ENCODE measurements at regions not wholly inside any gene's neighbourhood (a gene's known extent, or its start where the extent isn't known, plus 50 kb on each side); places are given as distances from the start of the nearest gene placed in this dataset.
A peak's percentile ranks its signal among the peaks of the same experiment; 100 is the strongest.

DNA sequence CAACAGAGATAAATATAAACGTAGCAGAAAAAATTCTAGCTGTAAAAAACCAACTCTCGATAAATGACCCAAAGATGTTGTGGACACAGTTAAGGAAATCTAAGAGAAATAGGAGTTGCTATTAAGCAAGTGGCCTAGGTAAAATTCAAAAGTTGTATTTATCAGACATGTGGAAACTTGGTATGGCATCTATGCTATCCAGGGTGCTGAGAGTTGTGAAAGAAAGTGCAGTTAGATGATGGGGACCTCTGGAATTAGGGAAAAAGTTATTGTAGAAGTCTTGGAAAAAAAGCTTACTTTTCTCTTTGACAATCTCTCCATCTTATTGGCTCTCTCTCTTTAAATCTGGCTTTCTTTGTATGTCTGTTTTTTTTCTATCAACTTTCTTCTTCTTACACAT is 1090.9 kb downstream of the TBL1XR1 start:
- no peaks in the 10 kb centered on the region for H4K20me1 ChIP-seq (ENCODE audit: insufficient read depth, low read length)
- TF ChIP-seq NCOA2 (CRISPR knock-in tag; IDR thresholded peaks at IDR 0.05): no peak
- TF ChIP-seq, protein P1, sequence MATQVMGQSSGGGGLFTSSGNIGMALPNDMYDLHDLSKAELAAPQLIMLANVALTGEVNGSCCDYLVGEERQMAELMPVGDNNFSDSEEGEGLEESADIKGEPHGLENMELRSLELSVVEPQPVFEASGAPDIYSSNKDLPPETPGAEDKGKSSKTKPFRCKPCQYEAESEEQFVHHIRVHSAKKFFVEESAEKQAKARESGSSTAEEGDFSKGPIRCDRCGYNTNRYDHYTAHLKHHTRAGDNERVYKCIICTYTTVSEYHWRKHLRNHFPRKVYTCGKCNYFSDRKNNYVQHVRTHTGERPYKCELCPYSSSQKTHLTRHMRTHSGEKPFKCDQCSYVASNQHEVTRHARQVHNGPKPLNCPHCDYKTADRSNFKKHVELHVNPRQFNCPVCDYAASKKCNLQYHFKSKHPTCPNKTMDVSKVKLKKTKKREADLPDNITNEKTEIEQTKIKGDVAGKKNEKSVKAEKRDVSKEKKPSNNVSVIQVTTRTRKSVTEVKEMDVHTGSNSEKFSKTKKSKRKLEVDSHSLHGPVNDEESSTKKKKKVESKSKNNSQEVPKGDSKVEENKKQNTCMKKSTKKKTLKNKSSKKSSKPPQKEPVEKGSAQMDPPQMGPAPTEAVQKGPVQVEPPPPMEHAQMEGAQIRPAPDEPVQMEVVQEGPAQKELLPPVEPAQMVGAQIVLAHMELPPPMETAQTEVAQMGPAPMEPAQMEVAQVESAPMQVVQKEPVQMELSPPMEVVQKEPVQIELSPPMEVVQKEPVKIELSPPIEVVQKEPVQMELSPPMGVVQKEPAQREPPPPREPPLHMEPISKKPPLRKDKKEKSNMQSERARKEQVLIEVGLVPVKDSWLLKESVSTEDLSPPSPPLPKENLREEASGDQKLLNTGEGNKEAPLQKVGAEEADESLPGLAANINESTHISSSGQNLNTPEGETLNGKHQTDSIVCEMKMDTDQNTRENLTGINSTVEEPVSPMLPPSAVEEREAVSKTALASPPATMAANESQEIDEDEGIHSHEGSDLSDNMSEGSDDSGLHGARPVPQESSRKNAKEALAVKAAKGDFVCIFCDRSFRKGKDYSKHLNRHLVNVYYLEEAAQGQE (IDR thresholded peaks at IDR 0.05; ENCODE audit: borderline replicate concordance in 1 of 2, low read depth in 1 of 2, low read length in 2 of 2): 0 out of 4 replicates have a peak, but pooled peaks of 1 of the 2 experiments have one; percentile 17
- no peaks in the 10 kb centered on the region for H3K79me2 ChIP-seq (ENCODE audit: insufficient read depth, low read length)
- ChIA-PET CTCF (ENCODE audit: low intra/inter-chr PET ratio, low total read pairs) (no interaction called here), POLR2A (no interaction called here)
- no peaks in the 10 kb centered on the region for H3K4me1 ChIP-seq (ENCODE audit: insufficient read depth, low read length)
- no peak overlapping the region for H3K4me3 ChIP-seq (replicated peaks in 1 of 3; ENCODE audit: insufficient read depth in 1 of 3, low read depth in 2 of 3, low read length in 3 of 3)
- no peak for ATAC-seq
- no peak overlapping the region for H3K27ac ChIP-seq (ENCODE audit: extremely low read length, insufficient read depth, low read length)
- no peak overlapping the region for H2AFZ ChIP-seq (ENCODE audit: low read length)
- H3K27me3 ChIP-seq (ENCODE audit: control insufficient read depth in 1 of 2, insufficient read depth in 2 of 2, low read length in 2 of 2): no peaks in the 10 kb centered on the region
- BruUV-seq (replicated peaks): no TSS peak
- peaks cover 61% of the 10 kb centered on the region for H3K9me3 ChIP-seq (ENCODE audit: low read length)
- no peak for DNase-seq (ENCODE audit: low spot score)
- H3K36me3 ChIP-seq (replicated peaks in 1 of 2; ENCODE audit: control insufficient read depth in 1 of 2, insufficient read depth in 2 of 2, low read length in 2 of 2): no peaks in the 10 kb centered on the region
- no peak overlapping the region for H3K9ac ChIP-seq (ENCODE audit: insufficient read depth, low read depth, low read length)
- FAIRE-seq: no peak
- no peak overlapping the region for H3K4me2 ChIP-seq (ENCODE audit: low read depth, low read length)
- intact Hi-C loops (cut with micrococcal nuclease; ENCODE audit: unreplicated experiment): no loop called here
- in situ Hi-C loops (cut with HindIII; ENCODE audit: extremely low pct_ligation_motif_present, low pct_unique_long_range_greater_than_20kb): no loop called here
- WGBS (ENCODE audit: low lambda C conversion rate): 0% methylated on average over 2 of the region's 2 CpGs

DNA sequence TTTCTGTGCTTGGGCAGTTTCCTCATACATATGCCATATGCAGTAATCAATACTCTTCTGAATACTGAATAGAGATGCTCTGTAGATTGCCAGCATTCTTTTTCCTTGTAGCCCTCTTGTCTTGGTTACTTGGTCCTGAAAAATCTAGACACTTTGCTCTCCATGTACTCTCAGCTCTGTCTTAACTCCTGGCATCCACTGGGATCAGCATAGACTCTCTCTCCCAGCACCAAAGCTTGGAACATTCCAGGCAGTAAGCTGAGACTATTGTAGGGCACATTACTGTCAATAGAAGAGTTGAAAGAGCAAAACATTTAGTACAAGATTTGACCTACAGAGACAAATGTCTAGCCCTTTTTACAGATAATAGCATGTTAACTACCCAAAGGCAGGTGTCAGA is 1100.3 kb downstream of the TBL1XR1 start:
- H3K9me3 ChIP-seq (ENCODE audit: low read length): peaks cover 53% of the 10 kb centered on the region
- H3K4me3 ChIP-seq (replicated peaks in 1 of 3; ENCODE audit: insufficient read depth in 1 of 3, low read depth in 2 of 3, low read length in 3 of 3): no peak overlapping the region
- no TSS peak for BruUV-seq (replicated peaks)
- no peak overlapping the region for H3K4me2 ChIP-seq (ENCODE audit: low read depth, low read length)
- intact Hi-C loops (cut with micrococcal nuclease; ENCODE audit: unreplicated experiment): no loop called here
- H3K4me1 ChIP-seq (ENCODE audit: insufficient read depth, low read length): no peaks in the 10 kb centered on the region; the same call in 1 of the 2 replicates
- ATAC-seq (0 out of 3 replicates have a peak, but pooled peaks have one; percentile 35), FAIRE-seq (no peak), DNase-seq (ENCODE audit: low spot score) (no peak)
- no peak overlapping the region for H3K27ac ChIP-seq (ENCODE audit: extremely low read length, insufficient read depth, low read length)
- ChIA-PET POLR2A (no interaction called here), CTCF (ENCODE audit: low intra/inter-chr PET ratio, low total read pairs) (no interaction called here)
- H3K9ac ChIP-seq (ENCODE audit: insufficient read depth, low read depth, low read length): no peak overlapping the region
- no peaks in the 10 kb centered on the region for H3K36me3 ChIP-seq (replicated peaks in 1 of 2; ENCODE audit: control insufficient read depth in 1 of 2, insufficient read depth in 2 of 2, low read length in 2 of 2)
- H4K20me1 ChIP-seq (ENCODE audit: insufficient read depth, low read length): no peaks in the 10 kb centered on the region
- H2AFZ ChIP-seq (ENCODE audit: low read length): no peak overlapping the region
- in situ Hi-C loops (cut with HindIII; ENCODE audit: extremely low pct_ligation_motif_present, low pct_unique_long_range_greater_than_20kb): no loop called here
- no peaks in the 10 kb centered on the region for H3K79me2 ChIP-seq (ENCODE audit: insufficient read depth, low read length)
- no peaks in the 10 kb centered on the region for H3K27me3 ChIP-seq (ENCODE audit: control insufficient read depth in 1 of 2, insufficient read depth in 2 of 2, low read length in 2 of 2)
- TF ChIP-seq ZNF562 (CRISPR knock-in tag; IDR thresholded peaks at IDR 0.05; ENCODE audit: borderline replicate concordance): no peak
- TF ChIP-seq FOXJ3 (CRISPR knock-in tag; IDR thresholded peaks at IDR 0.05; ENCODE audit: borderline replicate concordance): no peak
- no peak for TF ChIP-seq HES4 (CRISPR knock-in tag; IDR thresholded peaks at IDR 0.05; ENCODE audit: borderline replicate concordance)
- no peak for TF ChIP-seq ZNF670 (CRISPR knock-in tag; IDR thresholded peaks at IDR 0.05; ENCODE audit: borderline replicate concordance)
- no peak for TF ChIP-seq ZNF12 (CRISPR knock-in tag; IDR thresholded peaks at IDR 0.05)
- TF ChIP-seq ZNF224 (CRISPR knock-in tag; IDR thresholded peaks at IDR 0.05): no peak
- TF ChIP-seq, protein P2, sequence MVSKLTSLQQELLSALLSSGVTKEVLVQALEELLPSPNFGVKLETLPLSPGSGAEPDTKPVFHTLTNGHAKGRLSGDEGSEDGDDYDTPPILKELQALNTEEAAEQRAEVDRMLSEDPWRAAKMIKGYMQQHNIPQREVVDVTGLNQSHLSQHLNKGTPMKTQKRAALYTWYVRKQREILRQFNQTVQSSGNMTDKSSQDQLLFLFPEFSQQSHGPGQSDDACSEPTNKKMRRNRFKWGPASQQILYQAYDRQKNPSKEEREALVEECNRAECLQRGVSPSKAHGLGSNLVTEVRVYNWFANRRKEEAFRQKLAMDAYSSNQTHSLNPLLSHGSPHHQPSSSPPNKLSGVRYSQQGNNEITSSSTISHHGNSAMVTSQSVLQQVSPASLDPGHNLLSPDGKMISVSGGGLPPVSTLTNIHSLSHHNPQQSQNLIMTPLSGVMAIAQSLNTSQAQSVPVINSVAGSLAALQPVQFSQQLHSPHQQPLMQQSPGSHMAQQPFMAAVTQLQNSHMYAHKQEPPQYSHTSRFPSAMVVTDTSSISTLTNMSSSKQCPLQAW (CRISPR knock-in tag; IDR thresholded peaks at IDR 0.05): no peak
- TF ChIP-seq, protein P3, sequence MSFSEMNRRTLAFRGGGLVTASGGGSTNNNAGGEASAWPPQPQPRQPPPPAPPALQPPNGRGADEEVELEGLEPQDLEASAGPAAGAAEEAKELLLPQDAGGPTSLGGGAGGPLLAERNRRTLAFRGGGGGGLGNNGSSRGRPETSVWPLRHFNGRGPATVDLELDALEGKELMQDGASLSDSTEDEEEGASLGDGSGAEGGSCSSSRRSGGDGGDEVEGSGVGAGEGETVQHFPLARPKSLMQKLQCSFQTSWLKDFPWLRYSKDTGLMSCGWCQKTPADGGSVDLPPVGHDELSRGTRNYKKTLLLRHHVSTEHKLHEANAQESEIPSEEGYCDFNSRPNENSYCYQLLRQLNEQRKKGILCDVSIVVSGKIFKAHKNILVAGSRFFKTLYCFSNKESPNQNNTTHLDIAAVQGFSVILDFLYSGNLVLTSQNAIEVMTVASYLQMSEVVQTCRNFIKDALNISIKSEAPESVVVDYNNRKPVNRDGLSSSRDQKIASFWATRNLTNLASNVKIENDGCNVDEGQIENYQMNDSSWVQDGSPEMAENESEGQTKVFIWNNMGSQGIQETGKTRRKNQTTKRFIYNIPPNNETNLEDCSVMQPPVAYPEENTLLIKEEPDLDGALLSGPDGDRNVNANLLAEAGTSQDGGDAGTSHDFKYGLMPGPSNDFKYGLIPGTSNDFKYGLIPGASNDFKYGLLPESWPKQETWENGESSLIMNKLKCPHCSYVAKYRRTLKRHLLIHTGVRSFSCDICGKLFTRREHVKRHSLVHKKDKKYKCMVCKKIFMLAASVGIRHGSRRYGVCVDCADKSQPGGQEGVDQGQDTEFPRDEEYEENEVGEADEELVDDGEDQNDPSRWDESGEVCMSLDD (CRISPR knock-in tag; IDR thresholded peaks at IDR 0.05; ENCODE audit: borderline replicate concordance): no peak
- no peak for TF ChIP-seq ZNF572 (CRISPR knock-in tag; IDR thresholded peaks at IDR 0.05)
- TF ChIP-seq KMT2B (CRISPR knock-in tag; IDR thresholded peaks at IDR 0.05): no peak
